GM23338 (cell line): ENCODE measurements at regions not wholly inside any gene's neighbourhood (a gene's known extent, or its start where the extent isn't known, plus 50 kb on each side); places are given as distances from the start of the nearest gene placed in this dataset.

Experiments
- ATAC-seq: fragments of 200-7000 bp; cut with Tn5 transposase; 3 replicates; pipeline ENCODE4 v1.9.1; 2020
- DNase-seq: peaks from one replicate; pipeline ENCODE4 v3.0.0-alpha.2; 2015; ENCODE audit warnings: low spot score
- H2AFZ ChIP-seq: fragments of 200-600 bp; sonication (generic); 2 replicates; pipeline ENCODE4 v1.8.0; 2016; ENCODE audit warnings: antibody characterized with exemption, mild to moderate bottlenecking, moderate library complexity
- H3F3A ChIP-seq: fragments of 200-600 bp; sonication (generic); replicated peaks from 2 replicates; pipeline ENCODE4 v1.8.0; 2017; ENCODE audit warnings: antibody characterized with exemption, mixed run types, low read depth
- H3K27ac ChIP-seq: fragments of 200-600 bp; sonication (generic); 2 replicates; pipeline ENCODE4 v1.6.1; 2016; ENCODE audit warnings: low read depth
- H3K27me3 ChIP-seq: fragments of 200-600 bp; sonication (generic); 2 replicates; pipeline ENCODE4 v1.8.0; 2016; ENCODE audit warnings: mild to moderate bottlenecking, mixed run types, moderate library complexity; ENCODE audit not compliant: insufficient read depth
- H3K36me3 ChIP-seq: fragments of 200-600 bp; sonication (generic); 2 replicates; pipeline ENCODE4 v1.8.0; 2016; ENCODE audit warnings: mild to moderate bottlenecking; ENCODE audit not compliant: insufficient read depth
- H3K4me1 ChIP-seq: fragments of 200-600 bp; sonication (generic); 2 replicates; pipeline ENCODE4 v1.8.0; 2016; ENCODE audit warnings: mild to moderate bottlenecking, moderate library complexity; ENCODE audit not compliant: insufficient read depth
- H3K4me2 ChIP-seq: fragments of 200-600 bp; sonication (generic); 2 replicates; pipeline ENCODE4 v1.7.1; 2017; ENCODE audit warnings: mixed run types
- H3K4me3 ChIP-seq: fragments of 200-600 bp; sonication (generic); 2 replicates; pipeline ENCODE4 v1.6.1; 2016; ENCODE audit warnings: mixed run types
- H3K79me2 ChIP-seq: fragments of 200-600 bp; sonication (generic); replicated peaks from 2 replicates; pipeline ENCODE4 v1.8.0; 2017; ENCODE audit warnings: mild to moderate bottlenecking; ENCODE audit not compliant: insufficient read depth
- H3K9me2 ChIP-seq: fragments of 200-600 bp; sonication (generic); 2 replicates; pipeline ENCODE4 v1.8.0; 2017; ENCODE audit not compliant: insufficient read depth
- H4K20me1 ChIP-seq: fragments of 200-600 bp; sonication (generic); replicated peaks from 2 replicates; pipeline ENCODE4 v1.8.0; 2017; ENCODE audit warnings: mild to moderate bottlenecking; ENCODE audit not compliant: insufficient read depth
- H3K27ac Mint-ChIP-seq: 2 replicates; pipeline ENCODE4 v1.8.0; 2020; ENCODE audit warnings: inconsistent platforms, mild to moderate bottlenecking, moderate library complexity, mixed read lengths
- H3K27me3 Mint-ChIP-seq: 3 replicates; pipeline ENCODE4 v1.8.0; 2022; ENCODE audit warnings: low read depth, mild to moderate bottlenecking, moderate library complexity, mixed read lengths, inconsistent platforms; ENCODE audit not compliant: insufficient read depth, poor library complexity
- H3K36me3 Mint-ChIP-seq: 3 replicates; pipeline ENCODE4 v1.8.0; 2021; ENCODE audit warnings: low read depth, mild to moderate bottlenecking, inconsistent platforms, moderate library complexity, mixed read lengths
- H3K4me1 Mint-ChIP-seq: 3 replicates; pipeline ENCODE4 v1.8.0; 2020; ENCODE audit warnings: mild to moderate bottlenecking, inconsistent platforms, mixed read lengths
- H3K4me3 Mint-ChIP-seq: 3 replicates; pipeline ENCODE4 v1.8.0; 2021; ENCODE audit warnings: moderate library complexity, mild to moderate bottlenecking, inconsistent platforms, mixed read lengths
- H3K9me3 Mint-ChIP-seq: 3 replicates; pipeline ENCODE4 v1.8.0; 2020; ENCODE audit warnings: moderate library complexity, mild to moderate bottlenecking, inconsistent platforms, mixed read lengths
- REST ChIP-seq: IDR thresholded peaks from one replicate; pipeline ENCODE4 v1.6.1; 2018; ENCODE audit warnings: antibody characterized with exemption; ENCODE audit not compliant: unreplicated experiment
- TF ChIP-seq, protein P1 (sequence below), 2 experiments: fragments of 200-600 bp in 1 of 2; sonication (generic) in 1 of 2; conservative IDR thresholded peaks; 2 replicates each; pipeline versions ENCODE4 v1.5.1 to v1.6.1; 2016 to 2017; ENCODE audit warnings: antibody characterized with exemption in 2 of 2, low read depth in 2 of 2, mild to moderate bottlenecking in 2 of 2, moderate library complexity in 1 of 2

DNA sequence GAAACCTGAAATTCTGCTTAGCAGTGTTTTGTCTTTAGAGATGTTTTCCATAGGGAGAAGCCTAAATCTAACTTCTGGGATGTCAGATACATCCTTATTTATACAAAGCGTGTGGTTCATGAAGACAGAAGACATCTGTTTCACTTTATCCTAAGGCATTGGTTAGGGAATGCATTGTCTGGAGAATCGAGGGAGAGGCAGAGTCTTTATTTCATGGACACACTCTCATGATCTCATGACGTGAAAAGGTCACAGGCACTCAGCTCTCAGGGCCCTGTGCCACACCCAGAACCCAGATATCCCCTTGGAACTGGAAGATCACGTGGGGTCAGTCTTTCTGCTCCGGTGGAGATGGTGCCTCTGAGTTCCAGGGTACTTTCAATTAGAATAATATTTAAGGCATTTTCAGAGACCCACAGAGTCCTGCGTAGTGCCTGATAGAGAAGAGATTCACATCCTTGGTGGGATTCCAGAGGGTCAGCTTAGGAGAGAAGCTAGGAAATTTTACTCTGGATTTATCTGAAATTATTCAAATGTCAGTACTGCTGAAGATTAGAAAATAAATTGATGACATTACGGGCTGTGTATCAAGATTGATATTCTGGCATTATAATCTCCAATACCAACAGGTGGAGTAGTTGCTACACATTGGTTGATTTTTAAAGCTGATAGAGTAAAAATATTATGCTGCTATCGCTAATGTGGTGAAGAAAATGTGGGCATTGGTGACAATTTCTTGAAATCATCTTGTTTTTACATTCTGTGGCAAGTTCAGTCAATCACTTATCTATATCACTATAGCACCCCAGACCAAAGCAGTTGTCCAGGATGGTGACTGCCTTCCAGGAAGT lies 378.3 kb downstream of the MTRR start:
- H3K4me3 ChIP-seq: no peak overlapping the region
- no peak overlapping the region for H3K4me3 Mint-ChIP-seq

More for the DNA sequence above, 378.3 kb downstream of the MTRR start:
- no peaks in the 10 kb centered on the region for H3K27me3 ChIP-seq
- no peaks in the 10 kb centered on the region for H3F3A ChIP-seq
- H3K36me3 ChIP-seq: no peaks in the 10 kb centered on the region
- Mint-ChIP-seq H3K27me3 (peaks cover 1% of the 10 kb centered on the region), H3K27ac (no peak overlapping the region), H3K4me1 (peaks cover 6% of the 10 kb centered on the region), H3K9me3 (no peaks in the 10 kb centered on the region), H3K36me3 (no peaks in the 10 kb centered on the region)
- no peak overlapping the region for H3K4me2 ChIP-seq
- H2AFZ ChIP-seq: no peak overlapping the region
- no peaks in the 10 kb centered on the region for H4K20me1 ChIP-seq
- DNase-seq (no peak), ATAC-seq (no peak)
- peaks cover 13% of the 10 kb centered on the region; the same call in 1 of the 2 replicates for H3K9me2 ChIP-seq
- H3K27ac ChIP-seq: no peak overlapping the region
- no peaks in the 10 kb centered on the region for H3K4me1 ChIP-seq
- H3K79me2 ChIP-seq: no peaks in the 10 kb centered on the region
- TF ChIP-seq REST: no peak
- TF ChIP-seq, protein P1, sequence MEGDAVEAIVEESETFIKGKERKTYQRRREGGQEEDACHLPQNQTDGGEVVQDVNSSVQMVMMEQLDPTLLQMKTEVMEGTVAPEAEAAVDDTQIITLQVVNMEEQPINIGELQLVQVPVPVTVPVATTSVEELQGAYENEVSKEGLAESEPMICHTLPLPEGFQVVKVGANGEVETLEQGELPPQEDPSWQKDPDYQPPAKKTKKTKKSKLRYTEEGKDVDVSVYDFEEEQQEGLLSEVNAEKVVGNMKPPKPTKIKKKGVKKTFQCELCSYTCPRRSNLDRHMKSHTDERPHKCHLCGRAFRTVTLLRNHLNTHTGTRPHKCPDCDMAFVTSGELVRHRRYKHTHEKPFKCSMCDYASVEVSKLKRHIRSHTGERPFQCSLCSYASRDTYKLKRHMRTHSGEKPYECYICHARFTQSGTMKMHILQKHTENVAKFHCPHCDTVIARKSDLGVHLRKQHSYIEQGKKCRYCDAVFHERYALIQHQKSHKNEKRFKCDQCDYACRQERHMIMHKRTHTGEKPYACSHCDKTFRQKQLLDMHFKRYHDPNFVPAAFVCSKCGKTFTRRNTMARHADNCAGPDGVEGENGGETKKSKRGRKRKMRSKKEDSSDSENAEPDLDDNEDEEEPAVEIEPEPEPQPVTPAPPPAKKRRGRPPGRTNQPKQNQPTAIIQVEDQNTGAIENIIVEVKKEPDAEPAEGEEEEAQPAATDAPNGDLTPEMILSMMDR (conservative IDR thresholded peaks at IDR 0.05; ENCODE audit: low read depth in 2 of 2): peak in 1 of 2 experiments; percentile 32; a peak in 3 of 4 replicates
